ENCODE measurements at regions not wholly inside any gene's neighbourhood (a gene's known extent, or its start where the extent isn't known, plus 50 kb on each side); places are given as distances from the start of the nearest gene placed in this dataset.

- no peak for TF ChIP-seq GATA2 (IDR thresholded peaks at IDR 0.05; ENCODE audit: low read depth, low read length)
- TF ChIP-seq GATA3 (IDR thresholded peaks at IDR 0.05; ENCODE audit: low read depth, low read length) = no peak
Measured at GRCh38 chr5:93174930-93175329, 406.1 kb downstream of the NR2F1-AS1 start.
